ENCODE measurements at regions not wholly inside any gene's neighbourhood (a gene's known extent, or its start where the extent isn't known, plus 50 kb on each side); places are given as distances from the start of the nearest gene placed in this dataset.

- TF ChIP-seq EP300 (IDR thresholded peaks at IDR 0.05) (no peak), POLR2AphosphoS5 (IDR thresholded peaks at IDR 0.05) (no peak)
- TF ChIP-seq, protein P1, sequence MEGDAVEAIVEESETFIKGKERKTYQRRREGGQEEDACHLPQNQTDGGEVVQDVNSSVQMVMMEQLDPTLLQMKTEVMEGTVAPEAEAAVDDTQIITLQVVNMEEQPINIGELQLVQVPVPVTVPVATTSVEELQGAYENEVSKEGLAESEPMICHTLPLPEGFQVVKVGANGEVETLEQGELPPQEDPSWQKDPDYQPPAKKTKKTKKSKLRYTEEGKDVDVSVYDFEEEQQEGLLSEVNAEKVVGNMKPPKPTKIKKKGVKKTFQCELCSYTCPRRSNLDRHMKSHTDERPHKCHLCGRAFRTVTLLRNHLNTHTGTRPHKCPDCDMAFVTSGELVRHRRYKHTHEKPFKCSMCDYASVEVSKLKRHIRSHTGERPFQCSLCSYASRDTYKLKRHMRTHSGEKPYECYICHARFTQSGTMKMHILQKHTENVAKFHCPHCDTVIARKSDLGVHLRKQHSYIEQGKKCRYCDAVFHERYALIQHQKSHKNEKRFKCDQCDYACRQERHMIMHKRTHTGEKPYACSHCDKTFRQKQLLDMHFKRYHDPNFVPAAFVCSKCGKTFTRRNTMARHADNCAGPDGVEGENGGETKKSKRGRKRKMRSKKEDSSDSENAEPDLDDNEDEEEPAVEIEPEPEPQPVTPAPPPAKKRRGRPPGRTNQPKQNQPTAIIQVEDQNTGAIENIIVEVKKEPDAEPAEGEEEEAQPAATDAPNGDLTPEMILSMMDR (IDR thresholded peaks at IDR 0.05), result no peak
Observed at GRCh38 chr18:45325778-45326177, 289.5 kb upstream of the SLC14A2 start.

Measured in stomach (tissue), 4 donors.